ENCODE measurements at regions not wholly inside any gene's neighbourhood (a gene's known extent, or its start where the extent isn't known, plus 50 kb on each side); places are given as distances from the start of the nearest gene placed in this dataset.

GRCh38 chr22:27232077-27232476, 569.5 kb downstream of the MN1 start:
- TF ChIP-seq CTCF (IDR thresholded peaks at IDR 0.05): no peak
- no peak for TF ChIP-seq EZH2 (IDR thresholded peaks at IDR 0.05; ENCODE audit: borderline replicate concordance, insufficient read depth, low read depth, low read length, poor library complexity, severe bottlenecking)
